Fibroblast of pulmonary artery (primary cell): ENCODE measurements at regions not wholly inside any gene's neighbourhood (a gene's known extent, or its start where the extent isn't known, plus 50 kb on each side); places are given as distances from the start of the nearest gene placed in this dataset.

Experiments
- DNase-seq: peaks from one replicate; pipeline ENCODE4 v3.0.0-alpha.2; 2010; ENCODE audit warnings: low read depth
- H3K4me3 ChIP-seq: replicated peaks from 2 replicates; pipeline ENCODE4 v1.5.1; 2011; ENCODE audit warnings: low read depth, mild to moderate bottlenecking, control low read depth, low read length, moderate library complexity
- CTCF ChIP-seq: IDR thresholded peaks from 2 replicates; pipeline ENCODE4 v1.5.1; 2011; ENCODE audit warnings: mild to moderate bottlenecking, control low read depth, low read length, inconsistent platforms; ENCODE audit errors: missing control alignments

GRCh38 chr6:14802514-14803160, 443.2 kb upstream of the JARID2 start:
- no peak for DNase-seq
- H3K4me3 ChIP-seq = no peak overlapping the region
- TF ChIP-seq CTCF = no peak

GRCh38 chr6:14804001-14804784, 441.7 kb upstream of the JARID2 start:
- TF ChIP-seq CTCF = no peak
- H3K4me3 ChIP-seq = no peak overlapping the region
- DNase-seq = no peak

- DNase-seq = peak; percentile 93
- no peak for TF ChIP-seq CTCF
- H3K4me3 ChIP-seq = no peak overlapping the region
Measured at GRCh38 chr6:14804785-14805210, 441.1 kb upstream of the JARID2 start.

- no peak for TF ChIP-seq CTCF
- H3K4me3 ChIP-seq = no peak overlapping the region
- DNase-seq = no peak
Measured at GRCh38 chr6:14806101-14806500, 439.8 kb upstream of the JARID2 start.

- peak; percentile 45 for DNase-seq
- no peak for TF ChIP-seq CTCF
- H3K4me3 ChIP-seq = no peak overlapping the region
Measured at GRCh38 chr6:14807130-14807529, 438.7 kb upstream of the JARID2 start.

- H3K4me3 ChIP-seq = no peak overlapping the region
- no peak for DNase-seq
- TF ChIP-seq CTCF = no peak
Measured at GRCh38 chr6:14807971-14808370, 437.9 kb upstream of the JARID2 start.

GRCh38 chr6:14810021-14810420, 435.8 kb upstream of the JARID2 start:
- TF ChIP-seq CTCF = no peak
- no peak overlapping the region for H3K4me3 ChIP-seq
- no peak for DNase-seq
